H9 (cell line): ENCODE measurements at regions not wholly inside any gene's neighbourhood (a gene's known extent, or its start where the extent isn't known, plus 50 kb on each side); places are given as distances from the start of the nearest gene placed in this dataset.

Source experiments
- DNase-seq: peaks from one replicate; pipeline ENCODE4 v3.0.0-alpha.2; 2017
- H2AFZ ChIP-seq: one replicate; pipeline ENCODE4 v1.6.1; 2013; ENCODE audit warnings: mild to moderate bottlenecking, low read length, control low read depth, moderate library complexity
- H2AK5ac ChIP-seq: 2 replicates; pipeline ENCODE4 v1.6.1; 2013; ENCODE audit warnings: low read length, control low read depth, mixed read lengths; ENCODE audit not compliant: insufficient read length
- H2BK120ac ChIP-seq: one replicate; pipeline ENCODE4 v1.6.1; 2013; ENCODE audit warnings: low read depth, mild to moderate bottlenecking, low read length, control low read depth, inconsistent platforms; ENCODE audit not compliant: poor library complexity, severe bottlenecking
- H2BK12ac ChIP-seq: 2 replicates; pipeline ENCODE4 v1.6.1; 2013; ENCODE audit warnings: low read length, control low read depth, mixed read lengths, low read depth; ENCODE audit not compliant: insufficient read length
- H2BK15ac ChIP-seq: 2 replicates; pipeline ENCODE4 v1.6.1; 2013; ENCODE audit warnings: low read depth, low read length, control low read depth
- H2BK20ac ChIP-seq: one replicate; pipeline ENCODE4 v1.6.1; 2013; ENCODE audit warnings: low read depth, mild to moderate bottlenecking, low read length, control low read depth, inconsistent platforms; ENCODE audit not compliant: poor library complexity, severe bottlenecking
- H2BK5ac ChIP-seq: 2 replicates; pipeline ENCODE4 v1.6.1; 2013; ENCODE audit warnings: low read length, control low read depth, mixed read lengths; ENCODE audit not compliant: insufficient read length
- H3K14ac ChIP-seq: 2 replicates; pipeline ENCODE4 v1.6.1; 2013; ENCODE audit warnings: low read length, control low read depth; ENCODE audit not compliant: insufficient read depth
- H3K18ac ChIP-seq: 2 replicates; pipeline ENCODE4 v1.6.1; 2013; ENCODE audit warnings: low read depth, mild to moderate bottlenecking, mixed read lengths, low read length, control low read depth; ENCODE audit not compliant: insufficient read length
- H3K23ac ChIP-seq: 2 replicates; pipeline ENCODE4 v1.6.1; 2013; ENCODE audit warnings: low read length, control low read depth, mixed read lengths, low read depth; ENCODE audit not compliant: insufficient read length
- H3K23me2 ChIP-seq: 2 replicates; pipeline ENCODE4 v1.6.1; 2013; ENCODE audit warnings: low read depth, mild to moderate bottlenecking, mixed read lengths, low read length, control low read depth; ENCODE audit not compliant: insufficient read length, poor library complexity, severe bottlenecking
- H3K27ac ChIP-seq: 2 replicates; pipeline ENCODE4 v1.5.1; 2013; ENCODE audit warnings: low read length, control low read depth, mixed read lengths, low read depth; ENCODE audit not compliant: insufficient read length
- H3K27me3 ChIP-seq: 2 replicates; pipeline ENCODE4 v1.6.1; 2013; ENCODE audit warnings: low read length, control low read depth, inconsistent platforms; ENCODE audit not compliant: insufficient read depth
- H3K4ac ChIP-seq: 2 replicates; pipeline ENCODE4 v1.6.1; 2013; ENCODE audit warnings: low read depth, mild to moderate bottlenecking, control low read depth, inconsistent platforms, low read length, moderate library complexity
- H3K4me1 ChIP-seq: 2 replicates; pipeline ENCODE4 v1.6.1; 2013; ENCODE audit warnings: low read length, control low read depth, inconsistent platforms; ENCODE audit not compliant: insufficient read depth
- H3K4me2 ChIP-seq: 2 replicates; pipeline ENCODE4 v1.6.1; 2013; ENCODE audit warnings: low read length, control low read depth, mixed read lengths; ENCODE audit not compliant: insufficient read length, insufficient read depth
- H3K56ac ChIP-seq: 2 replicates; pipeline ENCODE4 v1.6.1; 2013; ENCODE audit warnings: low read depth, mild to moderate bottlenecking, mixed read lengths, low read length, control low read depth; ENCODE audit not compliant: insufficient read length
- H3K79me1 ChIP-seq: 2 replicates; pipeline ENCODE4 v1.6.1; 2013; ENCODE audit warnings: low read depth, mild to moderate bottlenecking, moderate library complexity, low read length, control low read depth, inconsistent platforms; ENCODE audit not compliant: insufficient read depth, poor library complexity, severe bottlenecking
- H3K79me2 ChIP-seq: 2 replicates; pipeline ENCODE4 v1.6.1; 2013; ENCODE audit warnings: low read length, control low read depth, inconsistent platforms; ENCODE audit not compliant: insufficient read depth
- H3K9ac ChIP-seq: 2 replicates; pipeline ENCODE4 v1.6.1; 2013; ENCODE audit warnings: low read length, control low read depth, mixed read lengths; ENCODE audit not compliant: insufficient read length; ENCODE audit errors: extremely low read depth
- H3K9me3 ChIP-seq: one replicate; pipeline ENCODE4 v1.6.1; 2013; ENCODE audit warnings: low read depth, low read length, inconsistent platforms; ENCODE audit not compliant: control insufficient read depth
- H3T11ph ChIP-seq: one replicate; pipeline ENCODE4 v1.6.1; 2013; ENCODE audit warnings: mild to moderate bottlenecking, low read length, control low read depth, inconsistent platforms
- H4K20me1 ChIP-seq: one replicate; pipeline ENCODE4 v1.6.1; 2013; ENCODE audit not compliant: control insufficient read depth, insufficient read length, insufficient read depth
- H4K5ac ChIP-seq: 2 replicates; pipeline ENCODE4 v1.6.1; 2013; ENCODE audit warnings: low read depth, mild to moderate bottlenecking, mixed read lengths, low read length, control low read depth; ENCODE audit not compliant: insufficient read length
- H4K8ac ChIP-seq: replicated peaks from 2 replicates; pipeline ENCODE4 v1.6.1; 2013; ENCODE audit warnings: low read length, control low read depth, mixed read lengths, low read depth; ENCODE audit not compliant: insufficient read length
- H4K91ac ChIP-seq: 2 replicates; pipeline ENCODE4 v1.6.1; 2013; ENCODE audit warnings: low read depth, mild to moderate bottlenecking, moderate library complexity, mixed read lengths, low read length, control low read depth; ENCODE audit not compliant: insufficient read length
- H3K27ac Mint-ChIP-seq, 3 experiments: 2 replicates in 2 of 3; 3 replicates in 1 of 3; pipeline ENCODE4 v1.8.0; 2020 to 2021; ENCODE audit warnings: mixed read lengths in 3 of 3, mild to moderate bottlenecking in 1 of 3, moderate library complexity in 1 of 3
- H3K27me3 Mint-ChIP-seq: 2 replicates; pipeline ENCODE4 v1.8.0; 2021; ENCODE audit warnings: low read depth, mild to moderate bottlenecking, moderate library complexity, mixed read lengths
- H3K36me3 Mint-ChIP-seq, 3 experiments: 2 replicates in 2 of 3; 3 replicates in 1 of 3; pipeline ENCODE4 v1.8.0; 2020 to 2021; ENCODE audit warnings: low read depth in 3 of 3, mixed read lengths in 3 of 3; ENCODE audit not compliant: insufficient read depth in 1 of 3
- H3K4me1 Mint-ChIP-seq, 2 experiments: 2 replicates each; pipeline ENCODE4 v1.8.0; 2020; ENCODE audit warnings: mixed read lengths in 2 of 2
- H3K4me3 Mint-ChIP-seq, 2 experiments: 2 replicates in 1 of 2; 3 replicates in 1 of 2; pipeline ENCODE4 v1.8.0; 2020 to 2021; ENCODE audit warnings: mild to moderate bottlenecking in 2 of 2, mixed read lengths in 2 of 2, moderate library complexity in 1 of 2
- H3K9me3 Mint-ChIP-seq, 2 experiments: 2 replicates in 1 of 2; 3 replicates in 1 of 2; pipeline ENCODE4 v1.8.0; 2020; ENCODE audit warnings: mild to moderate bottlenecking in 2 of 2, mixed read lengths in 2 of 2, moderate library complexity in 1 of 2
- CTCF ChIP-seq: fragments of 200-600 bp; sonication (generic); conservative IDR thresholded peaks from 3 replicates; pipeline ENCODE4 v1.8.0; 2021; ENCODE audit warnings: antibody characterized with exemption, mild to moderate bottlenecking
- WGBS: extraction: QIAGEN DNeasy Blood & Tissue Kit; methylation state at CpG from one replicate; pipeline ENCODE4 v1.1.7; 2013; ENCODE audit warnings: missing lambda C conversion rate, low lambda C conversion rate, mixed read lengths; ENCODE audit not compliant: insufficient read length; ENCODE audit errors: extremely low coverage; 5-methylcytosine and 5-hydroxymethylcytosine counted together

DNA sequence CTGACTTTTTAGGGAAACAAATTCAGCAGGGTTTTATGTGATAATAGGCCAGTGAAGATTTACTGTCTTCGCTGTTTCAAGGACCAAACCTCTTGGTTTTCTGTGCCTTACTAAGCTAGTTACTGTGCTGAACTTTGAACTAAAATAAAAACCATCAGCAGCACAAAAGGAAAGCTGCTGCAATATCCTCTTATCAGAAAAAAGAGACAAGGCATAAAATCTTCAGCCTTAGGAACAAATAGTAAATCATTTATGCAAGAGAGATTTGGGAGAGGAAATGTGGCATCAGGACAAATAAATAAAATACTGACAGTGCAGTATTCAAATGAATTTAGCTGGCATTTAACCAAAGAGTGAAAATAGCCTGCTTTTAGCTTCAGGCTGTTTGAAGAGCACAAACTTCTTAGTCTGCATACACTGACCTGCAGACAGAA is 64.1 kb upstream of the EHBP1 start:
- peaks cover 7 to 17% of the 10 kb centered on the region in 2 experiments; a peak in 4 of 5 replicates for H3K9me3 Mint-ChIP-seq
- no peaks in the 10 kb centered on the region for H3K23me2 ChIP-seq

More for the DNA sequence above, 64.1 kb upstream of the EHBP1 start:
- H3K27ac ChIP-seq, result no peak overlapping the region
- H3K4me1 ChIP-seq, result no peaks in the 10 kb centered on the region
- H3K79me1 ChIP-seq, result no peaks in the 10 kb centered on the region
- no peak overlapping the region for H2AFZ ChIP-seq
- H4K5ac ChIP-seq, result no peak overlapping the region
- H3T11ph ChIP-seq, result no peak overlapping the region
- no peak overlapping the region for H3K23ac ChIP-seq
- no peak overlapping the region for H2BK20ac ChIP-seq
- Mint-ChIP-seq H3K4me1 (no peaks in the 10 kb centered on the region), H3K36me3 (peaks cover 0 to 4% (median 2%) of the 10 kb centered on the region in 3 experiments; a peak in 1 of 7 replicates), H3K4me3 (no peak overlapping the region), H3K27me3 (peaks cover 3% of the 10 kb centered on the region; the same call in 1 of the 2 replicates), H3K27ac (no peak overlapping the region)
- H2BK120ac ChIP-seq, result no peak overlapping the region
- no CpG with 5 or more reads among the region's 1 CpG for WGBS
- DNase-seq, result no peak
- no peak overlapping the region for H3K14ac ChIP-seq
- no peak overlapping the region for H2BK12ac ChIP-seq
- H3K56ac ChIP-seq, result no peak overlapping the region
- no peak overlapping the region for H2BK15ac ChIP-seq
- H4K20me1 ChIP-seq, result no peaks in the 10 kb centered on the region
- H2AK5ac ChIP-seq, result no peak overlapping the region
- H4K8ac ChIP-seq, result no peak overlapping the region
- H3K18ac ChIP-seq, result no peak overlapping the region
- no peak overlapping the region for H3K4me2 ChIP-seq
- no peak overlapping the region for H4K91ac ChIP-seq
- no peak for TF ChIP-seq CTCF
- no peaks in the 10 kb centered on the region for H3K27me3 ChIP-seq
- H3K9me3 ChIP-seq, result no peaks in the 10 kb centered on the region
- no peak overlapping the region for H3K9ac ChIP-seq
- H2BK5ac ChIP-seq, result no peak overlapping the region
- no peak overlapping the region for H3K4ac ChIP-seq
- H3K79me2 ChIP-seq, result no peaks in the 10 kb centered on the region
